T1000 (cell line): ENCODE measurements at regions not wholly inside any gene's neighbourhood (a gene's known extent, or its start where the extent isn't known, plus 50 kb on each side); places are given as distances from the start of the nearest gene placed in this dataset.
A peak's percentile ranks its signal among the peaks of the same experiment; 100 is the strongest.

Experiments
- DNase-seq: peaks from one replicate; lab custom pipeline; 2025; ENCODE audit warnings: mixed read lengths; lab: John Stamatoyannopoulos, UW

GRCh38 chr6:149217466-149217888, 100.0 kb upstream of the TAB2 start:
- no peak for DNase-seq

GRCh38 chr6:149218471-149218870, 99.0 kb upstream of the TAB2 start:
- no peak for DNase-seq

- no peak for DNase-seq
Measured at GRCh38 chr6:149218915-149219314, 98.6 kb upstream of the TAB2 start.

- no peak for DNase-seq
Measured at GRCh38 chr6:149220882-149221773, 96.4 kb upstream of the TAB2 start.

GRCh38 chr6:149221774-149222070, 95.8 kb upstream of the TAB2 start:
- no peak for DNase-seq

- DNase-seq = no peak
Measured at GRCh38 chr6:149223120-149223903, 94.2 kb upstream of the TAB2 start.

GRCh38 chr6:149223904-149224351, 93.6 kb upstream of the TAB2 start:
- DNase-seq = no peak

- no peak for DNase-seq
Measured at GRCh38 chr6:149224399-149224798, 93.1 kb upstream of the TAB2 start.

GRCh38 chr6:149225370-149225769, 92.1 kb upstream of the TAB2 start:
- DNase-seq = no peak

- DNase-seq = no peak
Measured at GRCh38 chr6:149225946-149226345, 91.6 kb upstream of the TAB2 start.

GRCh38 chr6:149227796-149228195, 89.7 kb upstream of the TAB2 start:
- DNase-seq = no peak

- DNase-seq = no peak
Measured at GRCh38 chr6:149228311-149228955, 89.1 kb upstream of the TAB2 start.

- DNase-seq = no peak
Measured at GRCh38 chr6:149229096-149229495, 88.4 kb upstream of the TAB2 start.

- no peak for DNase-seq
Measured at GRCh38 chr6:149230712-149231460, 86.6 kb upstream of the TAB2 start.

GRCh38 chr6:149231778-149232177, 85.7 kb upstream of the TAB2 start:
- DNase-seq = no peak

- peak; percentile 73 for DNase-seq
Measured at GRCh38 chr6:149233056-149233715, 84.3 kb upstream of the TAB2 start.

GRCh38 chr6:149234051-149234962, 83.2 kb upstream of the TAB2 start:
- no peak for DNase-seq

- DNase-seq = no peak
Measured at GRCh38 chr6:149235130-149235561, 82.4 kb upstream of the TAB2 start.

GRCh38 chr6:149236589-149236988, 80.9 kb upstream of the TAB2 start:
- no peak for DNase-seq

- DNase-seq = no peak
Measured at GRCh38 chr6:149237464-149237863, 80.0 kb upstream of the TAB2 start.
